HG03378 (cell line): ENCODE measurements at regions not wholly inside any gene's neighbourhood (a gene's known extent, or its start where the extent isn't known, plus 50 kb on each side); places are given as distances from the start of the nearest gene placed in this dataset.
"Not testable (repeated sequence)": the region's sequence is repeated elsewhere in the genome, so short reads cannot be mapped to it uniquely, and the experiment has no call there.

Experiments
- ATAC-seq: cut with Tn5 transposase; IDR thresholded peaks from one replicate; pipeline ENCODE4 v1.9.1; 2021; ENCODE audit warnings: mild to moderate bottlenecking, moderate library complexity; ENCODE audit not compliant: unreplicated experiment

DNA sequence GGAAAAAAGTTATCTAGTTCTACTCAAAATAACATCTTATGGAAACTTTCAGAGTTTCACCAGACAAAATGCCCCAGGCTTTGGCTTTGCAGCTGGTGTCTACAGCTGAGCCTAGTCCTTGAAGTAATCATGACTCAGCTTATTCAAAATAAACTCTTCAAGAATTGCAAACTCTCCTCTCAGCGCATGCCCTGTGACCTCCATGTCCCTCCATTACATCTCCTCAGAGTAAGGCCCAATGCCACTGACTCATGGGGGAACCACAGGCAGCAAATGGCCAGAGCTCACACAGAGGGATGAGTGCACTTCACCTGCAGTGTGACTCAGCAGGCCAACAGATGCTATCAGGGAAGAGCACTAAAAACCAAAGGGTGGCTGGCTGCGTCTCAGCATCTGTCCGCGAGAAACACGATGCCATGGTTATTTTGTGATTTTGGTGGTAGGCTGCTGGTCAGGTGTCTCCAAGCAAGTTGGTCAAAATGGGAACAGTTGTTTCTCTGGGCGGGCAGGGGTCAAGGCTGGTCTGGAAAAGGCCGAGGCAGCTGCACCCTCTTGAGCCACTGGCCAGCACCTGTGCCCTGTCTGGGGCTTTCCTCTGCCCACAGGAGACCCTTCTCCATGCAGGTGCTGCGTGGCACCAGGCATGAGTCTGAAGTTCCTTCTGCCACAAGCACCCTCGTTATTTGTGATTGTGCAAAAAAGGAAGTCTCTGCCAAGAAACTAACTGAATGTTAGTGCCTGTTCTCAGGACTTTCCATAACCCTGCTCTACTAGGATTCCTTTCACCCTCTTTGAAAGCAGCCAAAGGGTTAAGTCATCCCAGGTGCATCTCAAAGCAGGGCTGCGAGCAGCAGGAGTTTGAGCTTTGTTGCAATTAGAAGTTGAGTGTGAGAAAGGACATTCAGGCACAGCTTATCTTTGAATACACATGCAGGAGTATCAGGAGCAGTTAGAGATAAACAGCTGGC is 118.1 kb upstream of the PLGLB2 start:
- ATAC-seq: not testable (repeated sequence)

DNA sequence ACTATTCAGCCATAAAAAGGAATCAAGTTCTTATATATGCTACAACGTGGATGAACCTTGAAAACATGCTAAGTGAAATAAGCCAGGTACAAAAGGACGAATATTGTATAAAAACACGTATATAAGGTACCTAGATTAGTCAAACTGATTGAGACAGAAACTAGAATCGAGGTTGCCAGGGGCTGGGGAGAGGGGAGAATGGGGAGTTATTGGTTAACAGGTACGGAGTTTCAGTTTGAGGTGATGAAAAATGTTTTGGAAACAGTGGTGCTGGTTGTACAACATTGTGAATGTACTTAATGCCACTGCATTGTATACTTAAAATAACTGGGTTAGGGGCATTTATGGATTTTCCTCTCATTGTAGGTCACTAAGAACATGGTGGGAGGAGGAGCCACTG is 117.0 kb upstream of the PLGLB2 start:
- ATAC-seq: not testable (repeated sequence)

DNA sequence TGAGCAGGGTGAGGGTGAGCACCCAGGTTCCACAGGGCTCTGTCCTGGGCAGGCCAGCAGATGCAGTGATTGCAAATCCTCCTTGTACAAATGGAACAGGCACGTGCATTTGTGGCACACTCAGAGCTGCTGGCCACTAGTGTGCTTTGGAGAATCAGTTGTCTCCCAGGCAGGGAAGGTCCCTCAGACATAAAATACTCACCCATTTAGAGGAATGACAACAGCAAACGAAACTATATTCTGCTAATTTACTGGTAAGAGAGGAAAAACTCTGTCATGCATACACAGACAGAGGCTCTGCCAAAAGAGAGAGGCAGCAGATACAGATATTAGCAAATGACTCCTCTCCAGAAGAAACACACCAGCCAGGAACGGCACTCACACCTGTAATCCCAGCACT is 116.5 kb upstream of the PLGLB2 start:
- not testable (repeated sequence) for ATAC-seq

DNA sequence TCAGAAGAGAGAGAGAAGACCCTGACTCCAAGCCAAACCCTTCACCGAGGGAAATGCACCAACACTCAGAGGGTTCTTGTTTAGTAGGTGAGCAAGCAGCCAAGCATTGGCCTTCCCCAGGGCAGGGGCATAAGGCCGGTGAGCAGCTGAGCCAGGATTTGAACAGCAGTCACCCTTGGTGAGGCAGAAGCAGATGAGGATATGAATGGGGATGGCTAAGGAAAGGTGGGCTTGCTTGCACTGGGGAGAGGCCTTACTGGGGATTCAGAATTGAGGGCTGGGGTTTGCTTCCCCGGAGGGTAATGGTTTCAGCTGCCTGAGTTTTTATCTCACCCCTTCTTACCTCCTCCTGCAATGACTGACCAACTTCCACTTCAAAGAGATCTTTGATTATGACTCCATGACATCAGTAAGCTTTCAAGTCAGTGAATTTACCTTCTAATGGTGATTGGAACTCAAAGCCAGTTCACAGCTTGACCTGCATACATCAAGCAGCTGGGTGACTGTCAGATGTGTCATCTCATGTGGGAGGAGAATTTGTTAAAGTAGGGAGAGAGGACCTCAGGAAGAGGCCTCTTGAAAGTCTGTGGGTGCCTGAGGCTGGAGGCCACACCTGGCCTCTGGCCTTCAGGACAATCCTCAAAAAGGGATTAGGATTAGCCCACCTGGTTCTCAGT is 114.5 kb upstream of the PLGLB2 start:
- ATAC-seq: not testable (repeated sequence)

DNA sequence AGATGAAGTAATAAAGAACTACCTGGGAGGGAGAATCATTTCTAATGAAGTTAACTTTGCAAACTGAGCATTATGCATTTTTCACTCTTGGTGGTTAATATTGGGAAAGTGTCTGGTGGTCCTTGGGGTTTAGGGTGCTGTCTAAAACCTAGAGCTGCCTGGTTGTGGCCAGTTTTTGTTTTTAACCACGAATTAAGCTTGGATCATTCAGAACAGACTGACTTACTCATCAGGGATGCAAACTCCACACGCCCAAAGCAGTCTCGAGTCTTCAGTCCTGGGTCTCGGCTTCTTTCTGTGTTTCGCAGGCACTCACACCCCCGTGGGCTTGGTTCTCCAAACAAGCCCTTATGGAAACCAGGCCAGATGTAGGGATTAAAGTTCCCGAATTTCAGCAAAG is 113.8 kb upstream of the PLGLB2 start:
- ATAC-seq: not testable (repeated sequence)

DNA sequence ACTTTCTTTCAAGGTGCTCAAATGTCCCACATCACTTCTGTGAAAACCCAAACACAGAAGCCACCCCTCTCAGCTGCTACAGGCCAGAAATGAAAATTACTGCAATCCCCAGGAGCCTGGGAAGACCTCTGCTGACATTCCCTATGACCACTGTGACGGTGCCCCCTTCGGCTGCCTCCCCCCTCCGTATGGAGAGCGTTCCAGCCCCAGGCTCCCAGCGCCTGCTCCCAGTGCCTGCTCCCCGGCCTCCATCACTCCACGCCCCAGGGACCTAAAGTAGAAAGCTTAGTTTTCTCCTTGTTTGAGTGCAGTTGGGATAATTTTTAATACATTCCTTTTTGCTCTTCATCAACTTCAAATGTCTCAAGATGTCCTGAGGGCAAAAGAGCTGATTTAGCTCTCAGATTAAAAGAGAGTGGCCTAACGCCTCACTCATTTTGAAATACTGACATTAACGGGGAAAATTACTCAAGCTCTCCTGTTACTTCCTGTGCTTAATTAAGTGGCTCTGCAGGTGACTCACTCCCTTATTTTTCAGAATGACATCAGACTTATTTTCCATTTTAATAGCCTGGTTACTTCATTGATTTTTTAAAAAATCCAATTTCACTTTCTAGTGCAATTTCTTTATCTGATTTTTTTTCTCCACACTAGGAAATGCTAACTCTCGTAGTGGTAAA is 112.8 kb upstream of the PLGLB2 start:
- not testable (repeated sequence) for ATAC-seq

DNA sequence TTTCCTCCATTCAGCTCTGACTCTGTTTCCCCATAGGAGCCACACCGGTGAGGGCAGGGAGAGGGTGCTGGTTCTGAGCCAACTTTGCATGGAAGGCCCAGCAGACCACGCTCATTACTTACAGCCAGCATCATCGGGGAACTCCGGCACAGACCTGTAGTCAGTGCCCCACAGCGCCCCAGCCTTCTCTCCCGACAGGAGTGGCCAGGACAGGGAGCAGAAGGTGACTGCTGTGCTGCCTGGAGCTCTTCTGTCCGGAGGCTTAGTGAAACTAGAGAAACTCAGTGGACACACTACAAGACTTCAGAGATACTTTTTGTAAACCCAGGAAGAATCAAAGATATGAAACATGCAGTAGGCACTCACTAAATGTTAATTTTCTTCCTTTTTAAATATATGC is 111.6 kb upstream of the PLGLB2 start:
- not testable (repeated sequence) for ATAC-seq

DNA sequence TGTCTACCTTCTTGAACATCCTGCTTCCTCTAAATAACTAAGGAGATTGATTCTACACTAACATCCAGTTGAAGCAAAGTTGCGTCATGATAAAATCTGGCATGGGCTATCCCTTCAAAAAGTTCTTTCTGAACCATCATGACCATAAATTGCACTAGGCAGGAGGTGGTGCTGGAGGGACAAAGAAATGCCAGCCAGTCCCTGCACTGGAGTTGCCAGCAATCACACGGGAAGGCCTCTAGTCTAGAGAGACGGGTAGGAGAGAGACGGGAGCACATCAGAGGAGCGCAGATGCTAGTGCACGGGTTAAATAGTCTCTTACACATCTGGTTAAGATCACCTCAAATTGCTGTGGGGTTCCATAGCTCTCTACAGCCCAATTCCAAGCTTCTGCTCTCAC is 111.2 kb upstream of the PLGLB2 start:
- ATAC-seq: not testable (repeated sequence)

DNA sequence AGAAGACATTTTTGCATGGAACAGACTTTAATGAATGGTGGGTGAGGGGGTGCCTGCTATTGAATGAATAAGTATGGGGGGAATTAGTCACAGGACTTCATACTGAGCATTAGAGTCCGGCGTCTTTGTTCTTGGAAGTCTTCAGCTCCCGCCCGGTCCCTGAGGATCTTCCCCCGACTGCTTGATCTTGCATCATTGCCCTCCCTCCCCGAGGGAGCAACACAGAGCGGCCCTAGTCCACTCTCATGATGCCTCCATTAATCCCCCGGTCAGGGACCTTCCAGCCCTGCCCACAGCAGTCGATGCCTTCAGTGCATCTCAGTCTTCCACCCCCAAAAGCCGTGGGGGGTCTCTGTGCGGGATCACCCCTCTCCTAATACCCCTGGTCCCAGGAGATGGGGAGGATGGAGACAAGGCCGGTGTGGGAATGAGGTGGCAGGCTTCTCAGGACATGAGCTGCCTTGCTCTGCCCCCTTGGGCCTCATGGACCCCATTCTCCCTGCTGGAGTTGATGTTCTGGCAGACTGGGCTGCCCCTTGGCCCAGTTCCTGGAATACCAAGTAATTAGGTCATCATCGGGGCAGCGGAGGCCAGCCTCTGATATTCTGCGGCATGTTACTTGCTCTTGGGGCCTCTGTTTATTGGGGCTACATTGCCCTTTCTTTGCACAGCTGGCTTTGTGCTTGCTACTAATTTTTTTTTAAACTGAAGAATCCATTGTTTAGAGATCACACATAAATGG is 110.5 kb upstream of the PLGLB2 start:
- not testable (repeated sequence) for ATAC-seq

DNA sequence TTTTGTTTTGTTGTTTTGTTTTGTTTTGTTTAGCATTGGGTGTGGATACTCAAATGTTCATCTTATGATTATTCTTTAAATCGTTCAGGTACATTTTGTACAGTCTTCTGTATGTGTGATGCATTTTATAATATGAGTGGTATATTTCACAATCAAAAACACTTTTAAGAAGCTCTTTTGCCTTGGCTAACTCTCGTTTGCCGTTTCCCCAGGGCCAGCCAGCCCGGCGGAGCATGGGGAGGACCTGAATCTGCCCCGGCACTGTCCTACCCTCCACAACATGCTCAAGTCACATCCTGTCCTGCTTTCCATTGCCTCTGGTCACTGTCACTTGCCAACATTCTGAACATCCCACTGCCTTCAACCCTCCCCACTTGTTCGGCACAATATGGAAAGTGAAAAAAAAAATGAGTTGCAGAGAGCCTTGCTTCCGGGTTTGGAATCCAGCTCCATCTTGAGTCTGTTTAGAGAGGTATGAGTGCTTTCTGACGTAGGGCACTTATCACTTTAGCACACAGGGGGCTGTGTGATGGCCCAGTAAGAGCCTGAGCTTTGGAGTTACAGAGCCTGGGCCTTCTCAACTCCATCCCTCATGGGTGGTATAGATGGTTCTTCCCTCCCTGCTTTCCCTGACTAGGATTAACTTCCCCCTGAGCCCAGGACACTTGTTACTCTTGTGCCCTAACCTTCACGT is 109.6 kb upstream of the PLGLB2 start:
- not testable (repeated sequence) for ATAC-seq

DNA sequence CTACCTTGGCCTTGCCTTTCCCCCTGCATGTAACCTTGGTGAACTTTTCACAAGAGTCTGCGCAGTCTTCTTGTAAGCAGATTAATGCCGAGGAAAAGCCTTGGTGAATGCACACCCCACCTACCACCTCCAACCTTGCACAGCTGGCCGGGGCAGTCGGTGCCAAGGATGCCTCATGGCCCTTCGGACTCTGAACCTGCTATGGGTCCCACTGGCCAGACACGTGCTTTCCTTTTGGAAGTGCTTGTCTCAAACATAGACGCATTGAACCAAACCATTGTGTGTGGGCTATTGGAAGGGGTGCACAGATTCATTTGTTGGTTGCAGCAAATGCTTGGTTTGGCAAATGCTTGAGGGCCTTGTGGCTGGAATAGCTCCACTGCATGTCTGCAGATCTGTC is 109.0 kb upstream of the PLGLB2 start:
- ATAC-seq: not testable (repeated sequence)

DNA sequence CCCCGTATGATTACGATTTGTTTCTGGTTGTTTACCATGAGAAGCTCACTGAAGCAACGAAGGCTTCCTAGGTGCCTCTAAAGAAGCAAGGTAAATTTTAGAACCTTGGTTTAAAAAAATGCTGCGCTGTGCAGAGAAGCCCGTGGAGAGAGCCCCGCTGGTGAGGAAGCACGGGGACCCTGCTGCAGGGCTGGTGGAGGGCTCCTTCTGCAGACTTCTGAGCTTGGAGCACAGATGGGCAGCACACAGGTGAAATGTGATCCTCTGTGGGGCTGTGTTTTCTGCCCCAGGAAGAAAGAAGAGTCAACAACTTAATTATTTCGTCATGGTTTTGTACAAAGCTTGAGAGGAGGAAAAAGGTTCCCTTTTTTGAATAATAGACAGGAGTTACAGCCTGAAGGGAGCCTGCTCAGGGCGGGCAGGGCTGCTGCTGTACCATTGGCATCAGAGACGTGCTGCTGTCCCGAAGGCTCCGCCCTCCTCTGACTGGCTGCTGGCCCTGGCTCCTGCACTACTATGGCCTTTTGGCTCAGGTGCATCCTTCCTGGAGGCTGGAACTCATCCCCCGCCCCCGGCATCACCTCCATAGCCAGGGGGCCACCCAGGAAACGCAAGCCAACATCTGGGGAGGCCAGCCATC is 108.0 kb upstream of the PLGLB2 start:
- not testable (repeated sequence) for ATAC-seq

DNA sequence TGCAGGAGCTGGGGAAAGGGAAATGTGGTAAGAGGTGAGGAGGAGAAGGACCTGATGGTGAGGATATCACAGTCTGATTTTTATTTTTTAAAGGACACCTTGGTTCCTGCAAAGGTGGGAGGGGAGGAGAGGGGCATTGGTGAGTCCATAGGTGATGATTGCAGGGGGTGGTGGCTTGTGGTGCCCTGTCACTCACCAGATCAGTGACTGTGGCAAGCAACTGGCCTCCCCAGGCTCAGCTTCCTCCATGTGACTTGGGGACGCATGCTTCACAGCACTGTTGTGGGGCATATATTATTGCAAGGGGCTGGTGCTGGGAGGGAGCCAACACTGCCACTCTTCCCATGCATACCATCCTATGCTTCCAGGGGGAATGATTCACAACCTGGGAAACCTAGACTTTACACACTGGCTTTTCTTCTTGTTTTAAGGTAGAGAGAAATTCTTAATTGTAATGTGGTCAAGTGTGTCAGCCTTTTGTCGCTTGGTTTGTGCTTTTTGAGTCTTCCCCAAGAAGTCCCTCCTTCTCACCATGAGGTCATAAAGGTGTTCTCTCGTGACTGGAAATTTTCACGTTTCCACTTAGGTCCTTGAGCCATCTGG is 106.8 kb upstream of the PLGLB2 start:
- ATAC-seq: not testable (repeated sequence)

DNA sequence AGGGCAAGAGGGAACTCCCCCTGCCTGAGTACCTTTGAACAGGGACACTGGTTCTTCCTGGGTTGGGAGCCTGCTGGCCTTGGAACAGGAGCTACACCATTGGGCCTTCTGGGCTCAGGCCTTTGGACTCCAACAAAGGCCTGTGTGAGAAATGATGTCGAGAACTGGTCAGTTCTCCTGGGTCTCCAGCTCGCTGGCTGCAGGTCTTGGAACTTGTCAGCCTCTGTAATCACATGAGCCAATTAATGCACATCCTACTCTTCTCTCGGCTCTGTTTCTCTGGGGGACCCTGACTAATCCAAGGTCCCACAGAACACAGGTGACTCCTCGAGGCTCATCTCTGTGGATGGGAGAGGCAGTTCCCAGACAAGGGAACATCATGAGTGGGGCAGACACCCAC is 104.7 kb upstream of the PLGLB2 start:
- ATAC-seq: not testable (repeated sequence)

DNA sequence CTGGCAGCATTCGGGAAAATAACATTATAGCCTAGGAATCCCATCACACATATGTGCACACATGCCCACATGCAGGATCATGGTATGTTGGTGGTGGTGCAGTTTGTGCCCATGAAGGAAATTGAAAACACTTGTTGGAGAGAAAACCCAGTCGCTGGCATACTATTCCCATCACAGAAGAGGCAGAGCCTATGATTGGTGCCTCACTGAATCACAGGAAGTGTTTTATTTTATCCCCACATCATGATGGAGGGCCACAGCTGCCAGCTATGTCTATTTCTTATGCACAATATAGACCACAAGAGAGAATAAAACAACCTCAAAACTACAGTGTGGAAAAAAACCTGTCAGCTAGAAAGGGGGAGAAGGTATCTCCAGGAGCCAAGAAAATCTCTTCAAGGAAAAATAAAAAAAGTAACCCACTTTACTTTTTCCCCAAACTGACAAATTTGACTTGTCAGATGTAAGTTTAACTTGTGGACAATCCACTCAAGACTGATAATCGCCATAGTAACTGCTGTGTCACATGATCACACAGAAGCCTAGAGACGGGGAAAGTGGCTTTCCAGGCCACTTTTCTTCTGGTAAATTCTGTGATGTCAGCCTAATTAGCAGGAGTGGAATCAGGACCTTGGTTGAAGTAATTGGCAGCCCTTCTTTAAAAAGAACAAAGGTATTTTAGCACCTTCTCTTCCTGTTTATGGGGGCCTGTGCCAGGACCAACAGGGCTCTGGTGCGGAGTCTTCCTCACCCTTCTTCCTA is 100.0 kb upstream of the PLGLB2 start:
- not testable (repeated sequence) for ATAC-seq

DNA sequence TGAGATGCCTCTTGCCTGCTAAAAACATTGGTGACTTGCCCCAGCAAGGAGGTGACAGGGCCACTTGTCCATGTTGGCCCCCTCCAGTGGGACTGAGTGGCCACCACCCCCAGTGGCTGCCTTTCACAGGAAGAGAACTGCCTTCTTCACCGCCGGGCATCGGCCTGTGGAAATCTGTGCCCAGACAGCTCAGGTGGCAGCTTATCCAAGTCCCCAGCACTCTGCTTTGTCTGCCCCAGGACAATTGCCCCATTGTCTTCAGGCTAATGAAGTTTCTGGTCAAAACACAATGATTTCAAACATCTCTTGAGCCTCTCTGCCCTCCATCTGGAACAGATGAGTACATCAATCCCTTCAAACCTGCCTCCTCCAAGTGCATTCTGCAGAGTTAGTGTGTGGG is 99.1 kb upstream of the PLGLB2 start:
- ATAC-seq: not testable (repeated sequence)

DNA sequence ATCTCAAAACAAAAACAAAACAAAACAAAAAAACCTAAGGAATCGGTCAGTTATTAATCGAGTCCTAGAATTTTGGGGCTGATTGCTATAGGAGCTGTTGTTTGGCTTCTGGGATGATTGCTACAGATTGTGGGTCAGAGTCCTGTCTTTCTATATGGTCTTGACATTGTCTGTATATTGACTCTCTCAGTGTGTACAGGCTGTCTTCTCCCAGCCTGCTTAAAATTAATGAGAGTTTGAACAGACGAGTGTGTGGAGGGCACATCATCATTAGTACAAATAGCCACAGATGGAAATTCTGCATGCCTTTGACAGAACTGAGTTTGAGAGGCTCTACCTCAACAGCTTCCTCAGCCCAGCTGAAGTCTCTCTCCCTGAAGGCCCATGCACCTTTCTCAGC is 98.0 kb upstream of the PLGLB2 start:
- ATAC-seq: not testable (repeated sequence)

DNA sequence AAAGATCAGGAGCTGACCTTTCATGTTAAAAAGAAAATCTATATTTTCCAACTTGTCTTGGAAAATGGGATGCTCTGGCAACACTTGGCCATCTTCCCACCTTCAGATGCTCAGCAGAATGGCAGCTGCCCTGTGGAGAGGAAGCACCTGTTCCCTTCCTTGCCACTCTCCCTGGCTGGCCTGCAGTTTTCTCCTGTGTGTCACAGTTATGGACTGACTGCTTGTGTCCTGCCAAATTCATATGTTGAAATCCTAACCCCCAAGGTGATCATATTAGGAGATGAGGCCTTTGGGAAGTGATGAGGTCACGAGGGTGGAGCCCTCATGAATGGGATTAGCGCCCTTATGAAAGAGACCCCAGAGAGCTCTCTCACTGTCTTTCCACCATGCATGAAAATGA is 97.0 kb upstream of the PLGLB2 start:
- ATAC-seq: not testable (repeated sequence)
